Osteocyte (in vitro differentiated cells): ENCODE measurements at regions not wholly inside any gene's neighbourhood (a gene's known extent, or its start where the extent isn't known, plus 50 kb on each side); places are given as distances from the start of the nearest gene placed in this dataset.

Source experiments
- DNase-seq: peaks from one replicate; pipeline ENCODE4 v3.0.0; 2021; ENCODE audit warnings: mixed read lengths; ENCODE audit not compliant: unreplicated experiment; ENCODE audit errors: extremely low spot score
- H3K27ac Mint-ChIP-seq: one replicate; pipeline ENCODE4 v1.8.0; 2021; ENCODE audit warnings: mild to moderate bottlenecking, mixed read lengths; ENCODE audit not compliant: unreplicated experiment
- H3K27me3 Mint-ChIP-seq: one replicate; pipeline ENCODE4 v1.8.0; 2021; ENCODE audit warnings: mixed read lengths; ENCODE audit not compliant: unreplicated experiment
- H3K36me3 Mint-ChIP-seq: one replicate; pipeline ENCODE4 v1.8.0; 2021; ENCODE audit warnings: mixed read lengths; ENCODE audit not compliant: unreplicated experiment
- H3K4me1 Mint-ChIP-seq: one replicate; pipeline ENCODE4 v1.8.0; 2021; ENCODE audit warnings: mixed read lengths; ENCODE audit not compliant: unreplicated experiment
- H3K4me3 Mint-ChIP-seq: one replicate; pipeline ENCODE4 v1.8.0; 2021; ENCODE audit warnings: mild to moderate bottlenecking, moderate library complexity, mixed read lengths; ENCODE audit not compliant: unreplicated experiment
- H3K9me3 Mint-ChIP-seq: one replicate; pipeline ENCODE4 v1.8.0; 2021; ENCODE audit warnings: mixed read lengths; ENCODE audit not compliant: unreplicated experiment
- CTCF ChIP-seq: fragments of 200-600 bp; sonication (generic); IDR thresholded peaks from 2 replicates; pipeline ENCODE4 v1.5.0; 2021; ENCODE audit warnings: antibody characterized with exemption, mild to moderate bottlenecking, moderate library complexity

GRCh38 chr12:86827409-86827808 is 571.2 kb upstream of the MGAT4C start:
- no peaks in the 10 kb centered on the region for H3K36me3 Mint-ChIP-seq
- H3K4me1 Mint-ChIP-seq, result no peaks in the 10 kb centered on the region
- no peak overlapping the region for H3K4me3 Mint-ChIP-seq
- H3K9me3 Mint-ChIP-seq, result no peaks in the 10 kb centered on the region
- no peak for DNase-seq
- TF ChIP-seq CTCF, result no peak
- H3K27ac Mint-ChIP-seq, result no peak overlapping the region
- H3K27me3 Mint-ChIP-seq, result peaks cover 11% of the 10 kb centered on the region

- H3K27me3 Mint-ChIP-seq, result peaks cover 11% of the 10 kb centered on the region
- no peak overlapping the region for H3K4me3 Mint-ChIP-seq
- no peaks in the 10 kb centered on the region for H3K4me1 Mint-ChIP-seq
- H3K9me3 Mint-ChIP-seq, result no peaks in the 10 kb centered on the region
- no peak for TF ChIP-seq CTCF
- no peak for DNase-seq
- H3K27ac Mint-ChIP-seq, result no peak overlapping the region
- H3K36me3 Mint-ChIP-seq, result no peaks in the 10 kb centered on the region
Measured at GRCh38 chr12:86826051-86826450, 569.9 kb upstream of the MGAT4C start.

GRCh38 chr12:86801439-86801838 is 545.2 kb upstream of the MGAT4C start:
- Mint-ChIP-seq H3K27ac (no peak overlapping the region), H3K36me3 (no peaks in the 10 kb centered on the region), H3K4me1 (no peaks in the 10 kb centered on the region), H3K4me3 (no peak overlapping the region), H3K27me3 (peaks cover 5% of the 10 kb centered on the region), H3K9me3 (no peaks in the 10 kb centered on the region)
- DNase-seq, result no peak
- no peak for TF ChIP-seq CTCF

- TF ChIP-seq CTCF, result no peak
- peaks cover 12% of the 10 kb centered on the region for H3K27me3 Mint-ChIP-seq
- no peaks in the 10 kb centered on the region for H3K36me3 Mint-ChIP-seq
- no peaks in the 10 kb centered on the region for H3K4me1 Mint-ChIP-seq
- H3K4me3 Mint-ChIP-seq, result no peak overlapping the region
- no peak for DNase-seq
- H3K9me3 Mint-ChIP-seq, result no peaks in the 10 kb centered on the region
- no peak overlapping the region for H3K27ac Mint-ChIP-seq
Measured at GRCh38 chr12:86799616-86800015, 543.4 kb upstream of the MGAT4C start.

GRCh38 chr12:86796550-86796949 is 540.4 kb upstream of the MGAT4C start:
- Mint-ChIP-seq H3K4me3 (no peak overlapping the region), H3K27ac (no peak overlapping the region), H3K36me3 (no peaks in the 10 kb centered on the region), H3K4me1 (no peaks in the 10 kb centered on the region), H3K27me3 (peaks cover 18% of the 10 kb centered on the region), H3K9me3 (no peaks in the 10 kb centered on the region)
- TF ChIP-seq CTCF, result no peak
- DNase-seq, result no peak
